ENCODE measurements at regions not wholly inside any gene's neighbourhood (a gene's known extent, or its start where the extent isn't known, plus 50 kb on each side); places are given as distances from the start of the nearest gene placed in this dataset.
"Not testable (repeated sequence)": the region's sequence is repeated elsewhere in the genome, so short reads cannot be mapped to it uniquely, and the experiment has no call there.

DNA sequence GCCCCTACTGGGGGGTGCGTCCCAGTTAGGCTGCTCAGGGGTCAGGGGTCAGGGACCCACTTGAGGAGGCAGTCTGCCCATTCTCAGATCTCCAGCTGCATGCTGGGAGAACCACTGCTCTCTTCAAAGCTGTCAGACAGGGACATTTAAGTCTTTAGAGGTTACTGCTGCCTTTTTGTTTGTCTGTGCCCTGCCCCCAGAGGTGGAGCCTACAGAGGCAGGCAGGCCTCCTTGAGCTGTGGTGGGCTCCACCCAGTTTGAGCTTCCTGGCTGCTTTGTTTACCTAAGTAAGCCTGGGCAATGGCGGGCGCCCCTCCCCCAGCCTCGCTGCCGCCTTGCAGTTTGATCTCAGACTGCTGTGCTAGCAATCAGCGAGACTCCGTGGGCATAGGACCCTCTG lies 130.5 kb downstream of the FZD1 start:
- H3K36me3 Mint-ChIP-seq (ENCODE audit: low read depth); intact Hi-C loops (cut with micrococcal nuclease); H3K27me3 Mint-ChIP-seq (ENCODE audit: low read depth); DNase-seq (ENCODE audit: low spot score); H3K4me3 Mint-ChIP-seq (ENCODE audit: low read depth); H3K9me3 Mint-ChIP-seq; H3K4me1 Mint-ChIP-seq (ENCODE audit: low read depth); H3K27ac Mint-ChIP-seq: not testable (repeated sequence)

DNA sequence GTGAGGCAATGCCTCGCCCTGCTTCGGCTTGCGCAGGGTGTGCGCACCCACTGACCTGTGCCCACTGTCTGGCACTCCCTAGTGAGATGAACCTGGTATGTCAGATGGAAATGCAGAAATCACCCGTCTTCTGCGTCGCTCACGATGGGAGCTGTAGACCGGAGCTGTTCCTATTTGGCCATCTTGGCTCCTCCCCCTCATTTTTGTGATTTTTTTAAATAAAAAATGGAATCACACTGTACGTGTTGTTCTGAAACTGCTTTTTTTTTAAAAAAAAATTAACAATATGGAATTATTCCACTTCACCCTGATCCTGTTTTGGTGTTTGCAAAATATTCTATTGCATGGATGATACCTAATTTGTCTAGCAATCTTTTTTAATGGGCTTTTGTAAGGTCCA lies 131.1 kb downstream of the FZD1 start:
- H3K27me3 Mint-ChIP-seq (ENCODE audit: low read depth); H3K4me3 Mint-ChIP-seq (ENCODE audit: low read depth); intact Hi-C loops (cut with micrococcal nuclease); H3K9me3 Mint-ChIP-seq; DNase-seq (ENCODE audit: low spot score); H3K27ac Mint-ChIP-seq; H3K4me1 Mint-ChIP-seq (ENCODE audit: low read depth); H3K36me3 Mint-ChIP-seq (ENCODE audit: low read depth): not testable (repeated sequence)

DNA sequence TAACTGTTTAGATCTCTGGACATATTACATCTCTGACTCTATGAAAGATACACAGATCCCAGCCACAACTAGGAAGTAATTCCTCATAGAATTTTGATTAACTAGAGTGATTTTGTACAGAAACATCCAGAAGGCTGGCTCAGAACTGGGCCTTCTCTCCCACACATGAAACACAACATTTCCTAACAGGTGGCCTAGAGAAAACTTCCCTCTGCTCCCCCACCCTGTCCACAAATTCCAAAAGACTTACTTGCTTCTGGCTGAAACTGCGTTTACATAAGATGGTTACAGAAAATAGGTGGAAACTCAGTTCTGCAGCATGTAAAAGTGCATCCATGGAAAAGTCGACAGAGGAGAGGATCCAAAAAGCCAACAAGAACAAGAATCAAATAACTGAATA lies 132.9 kb downstream of the FZD1 start:
- no peaks in the 10 kb centered on the region for H3K36me3 Mint-ChIP-seq (ENCODE audit: low read depth)
- H3K4me1 Mint-ChIP-seq (ENCODE audit: low read depth): no peaks in the 10 kb centered on the region

DNA sequence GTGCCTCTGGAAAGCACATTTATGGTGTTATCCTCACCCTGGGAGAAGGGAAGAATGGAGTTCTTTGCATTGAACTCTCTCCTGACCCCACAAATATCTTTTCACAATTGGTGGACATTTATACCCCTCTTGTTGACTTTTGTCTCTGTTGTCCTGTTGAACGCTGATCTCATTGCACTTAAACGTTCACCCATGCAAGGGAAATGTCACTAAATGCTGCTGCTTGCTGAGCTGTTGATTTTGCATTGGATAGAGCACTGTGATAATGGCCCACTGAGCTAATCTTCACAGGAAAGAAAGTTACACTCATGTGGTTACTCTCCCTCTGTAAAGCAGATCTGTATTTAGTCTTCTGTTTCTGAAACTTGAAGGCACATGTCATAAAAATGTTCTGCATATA lies 133.4 kb downstream of the FZD1 start:
- DNase-seq (ENCODE audit: low spot score): no peak
- Mint-ChIP-seq H3K36me3 (ENCODE audit: low read depth) (no peaks in the 10 kb centered on the region), H3K4me1 (ENCODE audit: low read depth) (no peaks in the 10 kb centered on the region), H3K9me3 (no peaks in the 10 kb centered on the region), H3K27me3 (ENCODE audit: low read depth) (no peaks in the 10 kb centered on the region), H3K4me3 (ENCODE audit: low read depth) (no peak overlapping the region), H3K27ac (no peak overlapping the region)
- intact Hi-C loops (cut with micrococcal nuclease): no loop called here

More for the DNA sequence above, 132.9 kb downstream of the FZD1 start:
- Mint-ChIP-seq H3K27ac (no peak overlapping the region), H3K9me3 (no peaks in the 10 kb centered on the region), H3K27me3 (ENCODE audit: low read depth) (no peaks in the 10 kb centered on the region), H3K4me3 (ENCODE audit: low read depth) (no peak overlapping the region)
- DNase-seq (ENCODE audit: low spot score): no peak
- intact Hi-C loops (cut with micrococcal nuclease): no loop called here

DNA sequence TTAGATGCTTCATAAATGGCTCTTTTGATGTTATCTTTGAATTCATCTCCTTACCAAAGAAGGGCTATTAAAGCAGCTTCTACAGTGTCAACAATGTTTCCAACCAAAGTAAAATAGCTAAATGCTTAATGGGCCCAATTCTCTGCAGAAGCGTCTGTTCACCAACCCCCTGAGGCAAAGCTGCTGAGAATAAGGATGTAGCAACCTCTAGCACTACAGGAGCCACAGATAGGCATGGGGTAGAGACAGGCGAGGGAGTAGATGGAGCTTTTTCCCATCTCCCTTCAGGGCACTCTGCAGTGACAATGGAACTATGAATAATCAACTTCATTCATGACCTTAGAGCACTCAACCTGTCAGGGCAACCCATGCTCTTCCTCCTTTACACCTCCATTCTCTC lies 134.1 kb downstream of the FZD1 start:
- no peak overlapping the region for H3K27ac Mint-ChIP-seq

DNA sequence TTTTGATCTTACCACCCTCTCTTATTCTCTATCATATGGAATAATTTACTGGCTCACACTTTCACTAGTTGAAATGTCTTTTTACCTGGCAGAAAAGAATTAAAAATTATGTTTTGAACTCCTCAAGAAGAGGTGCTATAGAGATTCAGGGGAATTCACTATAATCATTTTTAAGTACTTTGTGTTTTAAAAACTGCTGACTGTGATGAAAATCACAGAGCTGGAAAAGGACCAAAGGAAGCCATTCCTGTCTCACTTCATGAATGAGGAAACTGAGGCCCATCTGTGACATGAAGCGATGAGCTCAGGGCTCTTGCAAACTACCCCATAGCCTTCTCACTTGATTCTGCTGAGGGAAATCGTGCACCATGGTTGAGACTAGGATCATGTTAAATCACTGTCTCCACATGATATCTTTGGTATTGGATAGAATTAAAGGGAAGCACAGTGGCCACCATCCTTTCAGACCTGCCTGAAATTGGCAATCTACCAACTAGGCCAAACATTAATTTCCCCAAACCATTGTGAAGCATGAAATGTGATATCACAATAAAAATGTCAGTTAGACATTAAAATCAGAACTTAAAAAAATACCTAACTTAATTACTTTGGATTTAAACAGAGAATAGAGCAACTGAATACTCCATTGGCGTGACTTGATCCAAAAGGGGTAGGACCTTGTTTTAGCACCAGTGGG lies 141.0 kb downstream of the FZD1 start:
- no peak for DNase-seq (ENCODE audit: low spot score)
- H3K36me3 Mint-ChIP-seq (ENCODE audit: low read depth): no peaks in the 10 kb centered on the region

More for the DNA sequence above, 134.1 kb downstream of the FZD1 start:
- no peaks in the 10 kb centered on the region for H3K36me3 Mint-ChIP-seq (ENCODE audit: low read depth)
- no peak overlapping the region for H3K4me3 Mint-ChIP-seq (ENCODE audit: low read depth)
- intact Hi-C loops (cut with micrococcal nuclease): no loop called here
- no peak for DNase-seq (ENCODE audit: low spot score)
- H3K4me1 Mint-ChIP-seq (ENCODE audit: low read depth): no peaks in the 10 kb centered on the region
- H3K9me3 Mint-ChIP-seq: no peaks in the 10 kb centered on the region
- no peaks in the 10 kb centered on the region for H3K27me3 Mint-ChIP-seq (ENCODE audit: low read depth)

DNA sequence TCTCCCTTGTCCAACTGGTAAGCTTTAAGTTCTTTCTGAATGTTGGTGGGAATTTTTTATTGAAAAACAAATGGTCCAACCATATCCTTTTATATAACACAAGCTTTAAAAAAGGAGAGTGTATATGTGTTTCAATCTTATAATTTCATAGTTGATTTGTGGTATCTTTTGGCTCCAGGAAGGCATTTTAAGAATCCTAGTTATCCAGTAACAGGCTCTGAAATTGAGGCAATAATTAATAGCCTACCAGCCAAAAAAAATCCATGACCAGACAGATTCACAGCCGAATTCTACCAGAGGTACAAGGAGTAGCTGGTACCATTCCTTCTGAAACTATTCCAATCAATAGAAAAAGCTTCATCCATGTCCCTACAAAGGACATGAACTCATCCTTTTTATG lies 141.6 kb downstream of the FZD1 start:
- H3K36me3 Mint-ChIP-seq (ENCODE audit: low read depth); H3K4me3 Mint-ChIP-seq (ENCODE audit: low read depth); DNase-seq (ENCODE audit: low spot score); H3K9me3 Mint-ChIP-seq; H3K27me3 Mint-ChIP-seq (ENCODE audit: low read depth); H3K4me1 Mint-ChIP-seq (ENCODE audit: low read depth); H3K27ac Mint-ChIP-seq; intact Hi-C loops (cut with micrococcal nuclease): not testable (repeated sequence)

More for the DNA sequence above, 141.0 kb downstream of the FZD1 start:
- H3K27me3 Mint-ChIP-seq (ENCODE audit: low read depth): no peaks in the 10 kb centered on the region
- H3K4me1 Mint-ChIP-seq (ENCODE audit: low read depth): no peaks in the 10 kb centered on the region
- no peak overlapping the region for H3K27ac Mint-ChIP-seq
- H3K9me3 Mint-ChIP-seq: no peaks in the 10 kb centered on the region
- no peak overlapping the region for H3K4me3 Mint-ChIP-seq (ENCODE audit: low read depth)
- intact Hi-C loops (cut with micrococcal nuclease): no loop called here

DNA sequence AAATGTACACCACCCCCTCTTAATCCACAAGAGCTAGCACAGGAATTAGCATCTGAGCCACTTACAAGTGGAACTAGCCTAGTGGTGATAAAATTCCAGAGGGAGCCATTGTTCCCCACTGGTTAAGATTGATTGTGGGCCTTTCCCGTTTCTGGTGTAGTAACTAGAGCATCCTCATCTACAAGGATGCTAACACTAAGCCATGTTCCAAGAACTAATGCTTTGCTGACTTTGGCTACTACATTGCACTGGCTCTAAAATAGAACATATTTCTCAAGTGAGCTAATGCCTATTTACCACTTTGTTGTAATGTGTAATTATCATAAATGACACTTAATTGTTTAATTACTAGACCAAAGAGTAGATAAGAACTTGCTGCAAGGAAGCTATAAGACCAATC lies 143.7 kb downstream of the FZD1 start:
- DNase-seq (ENCODE audit: low spot score): no peak
- no peaks in the 10 kb centered on the region for H3K27me3 Mint-ChIP-seq (ENCODE audit: low read depth)
- intact Hi-C loops (cut with micrococcal nuclease): no loop called here
- no peaks in the 10 kb centered on the region for H3K9me3 Mint-ChIP-seq
- no peak overlapping the region for H3K27ac Mint-ChIP-seq
- H3K4me3 Mint-ChIP-seq (ENCODE audit: low read depth): no peak overlapping the region
- no peaks in the 10 kb centered on the region for H3K4me1 Mint-ChIP-seq (ENCODE audit: low read depth)
- H3K36me3 Mint-ChIP-seq (ENCODE audit: low read depth): no peaks in the 10 kb centered on the region

DNA sequence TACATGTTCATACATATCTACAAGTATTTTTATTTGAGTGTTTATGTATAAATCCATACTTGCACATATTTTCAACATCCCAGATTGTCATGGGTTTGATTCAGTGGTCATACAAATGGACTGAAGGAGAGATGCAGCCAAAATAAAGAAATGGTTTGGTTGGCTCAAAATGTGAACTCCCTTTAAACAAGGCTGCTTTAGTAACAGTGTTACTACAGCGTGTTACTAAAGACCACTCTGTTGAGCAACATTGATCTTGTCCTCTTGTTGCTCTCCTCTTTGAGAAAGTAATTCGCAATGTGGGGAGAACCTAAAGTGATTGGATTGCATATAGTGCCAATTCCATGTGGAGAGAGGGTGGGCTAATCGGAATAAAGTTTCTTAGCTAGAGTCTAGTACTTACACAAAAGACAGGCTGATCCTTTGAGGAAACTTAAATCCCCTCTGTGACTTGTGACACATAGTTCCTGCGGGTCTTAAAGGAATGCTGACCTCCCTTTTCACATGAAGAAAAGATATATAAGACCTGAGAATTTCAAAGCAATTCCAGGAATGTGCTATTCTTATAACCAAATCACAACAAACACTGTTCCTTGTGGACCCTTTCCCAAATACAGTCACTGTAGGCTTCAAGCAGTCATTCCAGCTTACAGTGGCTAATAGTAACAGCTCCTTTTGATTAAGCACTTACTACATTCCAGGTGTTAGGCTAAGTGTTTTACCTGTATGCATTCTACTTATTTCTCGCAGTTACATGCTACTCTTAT lies 144.3 kb downstream of the FZD1 start:
- Mint-ChIP-seq H3K27me3 (ENCODE audit: low read depth) (no peaks in the 10 kb centered on the region), H3K36me3 (ENCODE audit: low read depth) (no peaks in the 10 kb centered on the region), H3K9me3 (no peaks in the 10 kb centered on the region), H3K4me1 (ENCODE audit: low read depth) (no peaks in the 10 kb centered on the region), H3K27ac (no peak overlapping the region), H3K4me3 (ENCODE audit: low read depth) (no peak overlapping the region)
- DNase-seq (ENCODE audit: low spot score): no peak
- intact Hi-C loops (cut with micrococcal nuclease): no loop called here

DNA sequence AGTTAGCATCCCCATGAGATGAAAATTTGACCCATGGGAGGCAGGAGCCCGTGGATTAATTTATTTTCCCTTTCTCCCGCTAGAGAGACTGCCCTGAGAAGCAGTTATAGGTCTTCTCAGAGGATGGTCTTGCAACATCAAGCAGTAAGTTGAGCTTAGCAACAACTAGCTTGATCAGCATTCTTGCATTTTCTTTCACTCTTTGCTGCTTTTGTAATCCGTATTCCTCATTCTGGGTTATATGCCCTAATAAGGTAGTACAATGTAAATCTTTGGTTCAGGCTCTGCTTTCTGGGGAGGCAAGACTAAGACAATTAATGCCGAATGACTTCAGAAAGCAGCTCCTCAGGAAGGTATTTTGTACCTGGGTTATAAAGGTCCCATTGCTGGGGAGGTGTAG lies 146.8 kb downstream of the FZD1 start:
- Mint-ChIP-seq H3K9me3 (no peaks in the 10 kb centered on the region), H3K27ac (no peak overlapping the region), H3K27me3 (ENCODE audit: low read depth) (no peaks in the 10 kb centered on the region), H3K4me3 (ENCODE audit: low read depth) (no peak overlapping the region), H3K4me1 (ENCODE audit: low read depth) (no peaks in the 10 kb centered on the region), H3K36me3 (ENCODE audit: low read depth) (no peaks in the 10 kb centered on the region)
- no peak for DNase-seq (ENCODE audit: low spot score)
- intact Hi-C loops (cut with micrococcal nuclease): loop anchor here (10.0 kb wide), 1 partner anchor 326 kb away; no protein-coding TSS in a partner anchor

DNA sequence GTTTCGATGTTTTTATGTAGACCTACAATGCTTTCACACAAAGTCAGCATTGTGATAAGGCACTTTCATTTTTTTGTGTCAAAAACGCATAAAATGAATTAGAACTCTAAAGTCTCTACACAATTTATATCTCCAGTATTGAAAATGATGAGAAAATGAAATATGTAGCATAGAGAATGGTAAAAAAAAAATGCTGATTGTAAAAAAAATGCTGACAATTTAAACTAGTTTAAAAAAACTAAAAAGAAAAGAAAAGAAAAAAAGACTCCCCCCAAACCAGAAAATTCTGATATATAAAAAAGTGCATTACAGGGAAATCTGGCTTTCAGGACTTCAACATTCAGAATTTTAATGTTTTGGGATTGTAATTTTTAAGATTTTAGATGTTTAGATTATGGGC lies 148.1 kb downstream of the FZD1 start:
- H3K27ac Mint-ChIP-seq: no peak overlapping the region
- intact Hi-C loops (cut with micrococcal nuclease): loop anchor here (10.0 kb wide), 1 partner anchor 327 kb away; no protein-coding TSS in a partner anchor
- no peaks in the 10 kb centered on the region for H3K36me3 Mint-ChIP-seq (ENCODE audit: low read depth)
- H3K4me3 Mint-ChIP-seq (ENCODE audit: low read depth): no peak overlapping the region
- H3K9me3 Mint-ChIP-seq: no peaks in the 10 kb centered on the region
- no peaks in the 10 kb centered on the region for H3K4me1 Mint-ChIP-seq (ENCODE audit: low read depth)
- no peaks in the 10 kb centered on the region for H3K27me3 Mint-ChIP-seq (ENCODE audit: low read depth)
- no peak for DNase-seq (ENCODE audit: low spot score)

DNA sequence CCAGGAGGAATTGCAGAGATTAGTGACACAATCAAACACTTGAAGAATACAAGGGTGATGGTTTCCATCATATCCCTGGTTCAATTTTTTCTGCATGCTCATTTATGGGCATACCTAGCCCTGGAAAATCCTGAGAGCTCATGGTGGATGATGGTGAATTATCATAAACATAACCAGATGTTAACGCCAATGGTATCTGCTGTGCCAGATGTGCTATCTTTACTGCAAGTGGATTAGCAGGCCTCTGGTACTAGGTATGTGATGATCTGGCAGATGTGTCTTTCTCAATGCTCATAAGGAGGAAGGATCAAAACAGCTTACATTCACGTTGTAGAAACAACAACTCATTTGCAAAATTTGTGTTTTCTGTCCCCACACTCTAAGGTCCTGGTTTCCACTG lies 150.5 kb downstream of the FZD1 start:
- H3K4me1 Mint-ChIP-seq (ENCODE audit: low read depth): no peaks in the 10 kb centered on the region
- H3K27ac Mint-ChIP-seq: no peak overlapping the region
- no peak overlapping the region for H3K4me3 Mint-ChIP-seq (ENCODE audit: low read depth)
- no peaks in the 10 kb centered on the region for H3K36me3 Mint-ChIP-seq (ENCODE audit: low read depth)
- no peaks in the 10 kb centered on the region for H3K9me3 Mint-ChIP-seq
- intact Hi-C loops (cut with micrococcal nuclease): loop anchor here (10.0 kb wide), 1 partner anchor 330 kb away; no protein-coding TSS in a partner anchor
- H3K27me3 Mint-ChIP-seq (ENCODE audit: low read depth): no peaks in the 10 kb centered on the region
- no peak for DNase-seq (ENCODE audit: low spot score)

DNA sequence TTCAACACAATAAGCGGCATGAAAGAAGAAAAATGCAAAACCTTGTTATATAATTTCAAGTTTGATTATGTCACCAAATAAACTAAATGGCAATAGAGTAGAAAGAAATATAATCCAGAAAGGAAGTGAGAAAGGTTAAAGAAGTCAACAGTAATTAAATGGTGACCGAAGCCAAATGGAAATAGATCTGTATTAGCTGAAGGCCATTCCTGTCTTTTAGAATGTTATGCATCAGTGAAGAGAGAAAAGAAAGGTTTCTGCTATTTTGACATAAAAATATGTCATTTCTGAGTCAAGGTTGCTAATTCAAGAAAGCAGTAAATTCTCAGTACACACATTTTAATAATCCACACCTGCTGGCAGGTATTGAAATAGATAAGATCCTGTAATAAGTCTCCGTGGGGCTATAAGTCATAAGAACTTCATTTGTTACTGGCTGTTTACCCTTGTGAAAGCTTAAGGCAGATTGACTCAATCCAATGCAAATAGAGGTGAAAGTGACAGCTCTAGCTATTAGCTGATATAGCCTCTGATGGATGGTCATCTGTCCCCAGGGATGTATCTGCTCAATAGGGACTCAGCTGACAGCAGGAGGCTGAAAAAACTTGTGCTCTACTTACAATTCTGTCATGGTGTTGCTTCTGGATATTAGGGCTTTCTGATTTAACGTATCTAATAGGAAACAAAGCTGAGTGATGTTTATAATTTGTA lies 152.1 kb downstream of the FZD1 start:
- Mint-ChIP-seq H3K4me1 (ENCODE audit: low read depth) (no peaks in the 10 kb centered on the region), H3K9me3 (no peaks in the 10 kb centered on the region), H3K36me3 (ENCODE audit: low read depth) (no peaks in the 10 kb centered on the region), H3K4me3 (ENCODE audit: low read depth) (no peak overlapping the region), H3K27me3 (ENCODE audit: low read depth) (no peaks in the 10 kb centered on the region), H3K27ac (no peak overlapping the region)
- no peak for DNase-seq (ENCODE audit: low spot score)
- intact Hi-C loops (cut with micrococcal nuclease): loop anchor here (10.0 kb wide), 1 partner anchor 332 kb away; no protein-coding TSS in a partner anchor
